Neutrophil (primary cell): ENCODE measurements at regions not wholly inside any gene's neighbourhood (a gene's known extent, or its start where the extent isn't known, plus 50 kb on each side); places are given as distances from the start of the nearest gene placed in this dataset.

Experiments
- H3K27ac ChIP-seq: fragments of 200-600 bp; sonication (generic); 2 replicates; pipeline ENCODE4 v1.5.1; 2016; ENCODE audit warnings: mild to moderate bottlenecking, moderate library complexity
- H3K27me3 ChIP-seq: fragments of 200-600 bp; sonication (generic); 2 replicates; pipeline ENCODE4 v1.6.0; 2016; ENCODE audit warnings: mild to moderate bottlenecking
- H3K36me3 ChIP-seq: fragments of 200-600 bp; sonication (generic); 2 replicates; pipeline ENCODE4 v1.5.1; 2017
- H3K4me1 ChIP-seq, 2 experiments: fragments of 200-600 bp in 1 of 2; sonication (generic) in 1 of 2; 1 replicate in 1 of 2; 2 replicates in 1 of 2; pipeline versions ENCODE4 v1.5.1 to v1.6.1; 2013 to 2016; ENCODE audit warnings: low read depth in 1 of 2, low read length in 1 of 2, mild to moderate bottlenecking in 1 of 2, moderate library complexity in 1 of 2; ENCODE audit not compliant: control insufficient read depth in 1 of 2, insufficient read depth in 1 of 2
- H3K4me3 ChIP-seq, 2 experiments: fragments of 200-600 bp in 1 of 2; sonication (generic) in 1 of 2; 1 replicate in 1 of 2; 2 replicates in 1 of 2; pipeline ENCODE4 v1.5.1; 2013 to 2016; ENCODE audit warnings: low read depth in 1 of 2, low read length in 1 of 2, mild to moderate bottlenecking in 1 of 2, moderate library complexity in 1 of 2
- H3K9me3 ChIP-seq: fragments of 200-600 bp; sonication (generic); 2 replicates; pipeline ENCODE4 v1.5.1; 2016
- TF ChIP-seq, protein P1 (sequence below): fragments of 200-600 bp; sonication (generic); IDR thresholded peaks from 2 replicates; pipeline ENCODE4 v1.5.1; 2016; ENCODE audit warnings: antibody characterized with exemption

DNA sequence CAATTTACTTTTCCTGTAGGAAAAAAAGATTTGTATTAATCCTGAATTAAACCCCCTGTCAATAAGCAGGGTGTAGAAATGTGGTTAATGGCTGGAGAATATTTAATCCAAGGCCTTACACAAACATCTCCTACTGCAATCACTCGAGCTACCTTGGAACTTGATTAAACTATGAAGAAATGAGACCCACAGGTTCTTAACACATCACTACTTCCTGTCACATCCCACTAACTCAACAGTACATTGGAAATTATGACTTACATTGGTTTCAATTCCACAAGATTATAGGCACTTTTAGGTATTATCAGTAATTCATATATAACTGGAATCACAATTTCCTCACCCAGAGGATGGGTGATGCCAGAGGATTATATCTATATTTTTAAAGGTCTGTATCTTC, 480.3 kb downstream of the MRPL39 start:
- Histone ChIP-seq H3K9me3 (no peaks in the 10 kb centered on the region), H3K36me3 (no peaks in the 10 kb centered on the region), H3K4me3 (no peak overlapping the region), H3K27me3 (no peaks in the 10 kb centered on the region), H3K4me1 (no peaks in the 10 kb centered on the region), H3K27ac (no peak overlapping the region)
- TF ChIP-seq, protein P1, sequence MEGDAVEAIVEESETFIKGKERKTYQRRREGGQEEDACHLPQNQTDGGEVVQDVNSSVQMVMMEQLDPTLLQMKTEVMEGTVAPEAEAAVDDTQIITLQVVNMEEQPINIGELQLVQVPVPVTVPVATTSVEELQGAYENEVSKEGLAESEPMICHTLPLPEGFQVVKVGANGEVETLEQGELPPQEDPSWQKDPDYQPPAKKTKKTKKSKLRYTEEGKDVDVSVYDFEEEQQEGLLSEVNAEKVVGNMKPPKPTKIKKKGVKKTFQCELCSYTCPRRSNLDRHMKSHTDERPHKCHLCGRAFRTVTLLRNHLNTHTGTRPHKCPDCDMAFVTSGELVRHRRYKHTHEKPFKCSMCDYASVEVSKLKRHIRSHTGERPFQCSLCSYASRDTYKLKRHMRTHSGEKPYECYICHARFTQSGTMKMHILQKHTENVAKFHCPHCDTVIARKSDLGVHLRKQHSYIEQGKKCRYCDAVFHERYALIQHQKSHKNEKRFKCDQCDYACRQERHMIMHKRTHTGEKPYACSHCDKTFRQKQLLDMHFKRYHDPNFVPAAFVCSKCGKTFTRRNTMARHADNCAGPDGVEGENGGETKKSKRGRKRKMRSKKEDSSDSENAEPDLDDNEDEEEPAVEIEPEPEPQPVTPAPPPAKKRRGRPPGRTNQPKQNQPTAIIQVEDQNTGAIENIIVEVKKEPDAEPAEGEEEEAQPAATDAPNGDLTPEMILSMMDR, result no peak

DNA sequence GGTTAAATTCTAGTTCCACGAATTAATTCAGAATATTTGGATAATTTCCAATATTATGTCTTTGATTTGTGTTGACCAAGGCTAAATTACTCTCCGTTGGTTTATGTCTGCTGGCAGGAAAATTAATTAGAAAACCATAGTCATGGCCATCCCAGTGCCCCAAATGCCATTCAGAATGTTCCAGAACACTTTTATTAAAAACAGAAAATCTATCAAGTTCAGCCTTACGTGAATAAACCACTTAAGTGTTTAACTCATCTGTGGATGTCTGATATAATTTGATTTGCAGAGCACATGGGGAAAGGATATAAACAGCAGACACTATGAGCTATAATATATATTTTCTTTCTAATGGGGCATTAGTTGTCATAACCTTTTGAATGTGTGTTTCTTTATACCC, 480.7 kb downstream of the MRPL39 start:
- Histone ChIP-seq H3K9me3 (no peaks in the 10 kb centered on the region), H3K36me3 (no peaks in the 10 kb centered on the region), H3K4me3 (no peak overlapping the region), H3K4me1 (no peaks in the 10 kb centered on the region), H3K27ac (no peak overlapping the region), H3K27me3 (no peaks in the 10 kb centered on the region)
- TF ChIP-seq, protein P1, result no peak

- no peaks in the 10 kb centered on the region for H3K27me3 ChIP-seq
- no peak overlapping the region for H3K27ac ChIP-seq
- no peaks in the 10 kb centered on the region for H3K9me3 ChIP-seq
- H3K4me1 ChIP-seq, result no peaks in the 10 kb centered on the region
- TF ChIP-seq, protein P1, result no peak
- H3K36me3 ChIP-seq, result no peaks in the 10 kb centered on the region
- no peak overlapping the region for H3K4me3 ChIP-seq
Observed at GRCh38 chr21:25118648-25119047, 488.6 kb downstream of the MRPL39 start.

GRCh38 chr21:25115021-25115420, 492.3 kb downstream of the MRPL39 start:
- H3K27me3 ChIP-seq, result no peaks in the 10 kb centered on the region
- H3K4me3 ChIP-seq, result no peak overlapping the region
- no peaks in the 10 kb centered on the region for H3K4me1 ChIP-seq
- H3K27ac ChIP-seq, result no peak overlapping the region
- no peaks in the 10 kb centered on the region for H3K9me3 ChIP-seq
- H3K36me3 ChIP-seq, result no peaks in the 10 kb centered on the region
- TF ChIP-seq, protein P1, result no peak

DNA sequence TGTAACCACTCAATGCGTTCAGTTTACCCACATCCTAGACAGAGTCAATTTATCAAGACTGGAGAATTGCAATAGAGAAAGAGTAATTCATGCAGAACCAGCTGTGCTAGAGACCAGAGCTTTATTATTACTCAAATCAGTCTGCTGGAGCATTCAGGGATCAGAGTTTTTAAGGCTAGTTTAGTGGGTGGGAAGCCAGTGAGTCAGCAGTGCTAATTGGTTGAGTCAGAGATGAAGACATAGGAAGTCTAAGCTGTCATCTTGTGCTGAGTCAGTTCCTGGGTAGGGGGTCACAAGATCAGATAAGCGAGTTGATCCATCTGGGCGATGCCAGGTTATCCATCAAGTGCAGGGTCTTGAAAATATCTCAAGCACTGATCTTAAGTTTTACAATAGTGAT, 499.6 kb downstream of the MRPL39 start:
- Histone ChIP-seq H3K4me1 (no peaks in the 10 kb centered on the region), H3K27me3 (no peaks in the 10 kb centered on the region), H3K9me3 (no peaks in the 10 kb centered on the region), H3K4me3 (no peak overlapping the region), H3K27ac (no peak overlapping the region), H3K36me3 (no peaks in the 10 kb centered on the region)
- TF ChIP-seq, protein P1, result no peak
